OCI-LY1 (cell line): ENCODE measurements at regions not wholly inside any gene's neighbourhood (a gene's known extent, or its start where the extent isn't known, plus 50 kb on each side); places are given as distances from the start of the nearest gene placed in this dataset.

Experiments
- H2AFZ ChIP-seq: fragments of 200-600 bp; sonication (generic), shearing (Covaris generic); 2 replicates; pipeline ENCODE4 v1.6.0; 2014; ENCODE audit warnings: antibody characterized with exemption, mild to moderate bottlenecking, low read length
- H3F3A ChIP-seq: fragments of 200-600 bp; sonication (generic), shearing (Covaris generic); 2 replicates; pipeline ENCODE4 v1.6.0; 2014; ENCODE audit warnings: mild to moderate bottlenecking, antibody characterized with exemption, low read length, moderate library complexity; ENCODE audit not compliant: insufficient read depth
- H3K27ac ChIP-seq: fragments of 200-600 bp; sonication (generic); 2 replicates; pipeline ENCODE4 v1.5.1; 2014; ENCODE audit warnings: low read length, mixed run types, mild to moderate bottlenecking, low read depth; ENCODE audit not compliant: poor library complexity, severe bottlenecking
- H3K27me3 ChIP-seq: fragments of 200-600 bp; sonication (generic); 2 replicates; pipeline ENCODE4 v1.6.0; 2014; ENCODE audit warnings: antibody characterized with exemption, mild to moderate bottlenecking, low read length, moderate library complexity; ENCODE audit not compliant: insufficient read depth
- H3K36me3 ChIP-seq: fragments of 200-600 bp; sonication (generic); 2 replicates; pipeline ENCODE4 v1.6.1; 2014; ENCODE audit warnings: mild to moderate bottlenecking, antibody characterized with exemption, low read length, moderate library complexity, mixed read lengths; ENCODE audit not compliant: insufficient read depth
- H3K4me1 ChIP-seq: fragments of 200-600 bp; sonication (generic); 2 replicates; pipeline ENCODE4 v1.5.1; 2014; ENCODE audit warnings: mild to moderate bottlenecking, low read length, moderate library complexity; ENCODE audit not compliant: insufficient read depth, severe bottlenecking
- H3K4me2 ChIP-seq: fragments of 200-600 bp; sonication (generic), shearing (Covaris generic); 2 replicates; pipeline ENCODE4 v1.6.1; 2014; ENCODE audit warnings: low read length
- H3K4me3 ChIP-seq: fragments of 200-600 bp; sonication (generic); 2 replicates; pipeline ENCODE4 v1.5.1; 2014; ENCODE audit warnings: low read length, low read depth, mild to moderate bottlenecking, mixed read lengths; ENCODE audit not compliant: poor library complexity, severe bottlenecking
- H3K79me2 ChIP-seq: fragments of 200-600 bp; shearing (Covaris generic); 2 replicates; pipeline ENCODE4 v1.6.1; 2016; ENCODE audit warnings: mixed run types, low read length, mixed read lengths; ENCODE audit not compliant: insufficient read depth
- H3K9ac ChIP-seq: fragments of 200-600 bp; sonication (generic), shearing (Covaris generic); 2 replicates; pipeline ENCODE4 v1.6.1; 2014; ENCODE audit warnings: mild to moderate bottlenecking, low read length, mixed read lengths
- H3K9me2 ChIP-seq: fragments of 200-600 bp; sonication (generic), shearing (Covaris generic); 2 replicates; pipeline ENCODE4 v1.6.1; 2014; ENCODE audit warnings: low read depth, mild to moderate bottlenecking, low read length, mixed read lengths
- H3K9me3 ChIP-seq: fragments of 200-600 bp; shearing (Covaris generic); 2 replicates; pipeline ENCODE4 v1.6.1; 2014; ENCODE audit warnings: low read length, mixed read lengths
- H4K20me1 ChIP-seq: fragments of 200-600 bp; sonication (generic), shearing (Covaris generic); 2 replicates; pipeline ENCODE4 v1.6.0; 2016; ENCODE audit warnings: mild to moderate bottlenecking, low read length; ENCODE audit not compliant: insufficient read depth
- EZH2 ChIP-seq: fragments of 200-600 bp; sonication (generic), shearing (Covaris generic); IDR thresholded peaks from 2 replicates; pipeline ENCODE4 v1.8.0; 2017; ENCODE audit warnings: borderline replicate concordance, mixed run types, mild to moderate bottlenecking, antibody characterized with exemption, low read length, moderate library complexity, mixed read lengths
- TF ChIP-seq, protein P1 (sequence below): fragments of 200-600 bp; sonication (generic), shearing (Covaris generic); IDR thresholded peaks from 2 replicates; pipeline ENCODE4 v1.5.1; 2017; ENCODE audit warnings: mild to moderate bottlenecking, antibody characterized with exemption, low read length, moderate library complexity, mixed read lengths

DNA sequence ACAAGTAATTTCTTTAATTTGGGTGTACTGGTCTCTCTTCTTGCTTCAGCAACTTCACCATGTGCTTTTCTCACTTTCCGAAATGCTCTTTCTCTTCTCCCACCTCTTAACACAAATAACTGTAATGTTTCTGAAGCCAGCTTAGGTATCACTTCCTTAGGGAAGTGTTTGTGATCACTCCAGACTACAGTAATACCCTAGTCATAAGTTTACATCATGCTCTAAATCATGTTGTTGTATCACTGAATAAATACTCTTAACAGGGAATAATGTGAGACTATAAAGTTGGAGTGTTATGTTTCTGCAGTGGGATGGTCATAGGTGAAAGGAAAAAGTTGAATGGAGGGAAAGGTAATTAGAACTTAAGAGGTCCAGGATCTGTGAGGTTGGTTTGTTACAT, 712.3 kb downstream of the C4orf33 start:
- TF ChIP-seq, protein P1, sequence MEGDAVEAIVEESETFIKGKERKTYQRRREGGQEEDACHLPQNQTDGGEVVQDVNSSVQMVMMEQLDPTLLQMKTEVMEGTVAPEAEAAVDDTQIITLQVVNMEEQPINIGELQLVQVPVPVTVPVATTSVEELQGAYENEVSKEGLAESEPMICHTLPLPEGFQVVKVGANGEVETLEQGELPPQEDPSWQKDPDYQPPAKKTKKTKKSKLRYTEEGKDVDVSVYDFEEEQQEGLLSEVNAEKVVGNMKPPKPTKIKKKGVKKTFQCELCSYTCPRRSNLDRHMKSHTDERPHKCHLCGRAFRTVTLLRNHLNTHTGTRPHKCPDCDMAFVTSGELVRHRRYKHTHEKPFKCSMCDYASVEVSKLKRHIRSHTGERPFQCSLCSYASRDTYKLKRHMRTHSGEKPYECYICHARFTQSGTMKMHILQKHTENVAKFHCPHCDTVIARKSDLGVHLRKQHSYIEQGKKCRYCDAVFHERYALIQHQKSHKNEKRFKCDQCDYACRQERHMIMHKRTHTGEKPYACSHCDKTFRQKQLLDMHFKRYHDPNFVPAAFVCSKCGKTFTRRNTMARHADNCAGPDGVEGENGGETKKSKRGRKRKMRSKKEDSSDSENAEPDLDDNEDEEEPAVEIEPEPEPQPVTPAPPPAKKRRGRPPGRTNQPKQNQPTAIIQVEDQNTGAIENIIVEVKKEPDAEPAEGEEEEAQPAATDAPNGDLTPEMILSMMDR = no peak
- TF ChIP-seq EZH2 = no peak
- no peak overlapping the region for H3K9ac ChIP-seq
- no peaks in the 10 kb centered on the region for H3K36me3 ChIP-seq
- no peak overlapping the region for H3K4me2 ChIP-seq
- no peaks in the 10 kb centered on the region for H3F3A ChIP-seq
- no peak overlapping the region for H2AFZ ChIP-seq
- H3K79me2 ChIP-seq = no peaks in the 10 kb centered on the region
- H3K9me2 ChIP-seq = no peaks in the 10 kb centered on the region
- H4K20me1 ChIP-seq = no peaks in the 10 kb centered on the region
- no peaks in the 10 kb centered on the region for H3K27me3 ChIP-seq
- H3K4me3 ChIP-seq = no peak overlapping the region
- H3K9me3 ChIP-seq = no peaks in the 10 kb centered on the region
- no peak overlapping the region for H3K27ac ChIP-seq
- H3K4me1 ChIP-seq = no peaks in the 10 kb centered on the region

DNA sequence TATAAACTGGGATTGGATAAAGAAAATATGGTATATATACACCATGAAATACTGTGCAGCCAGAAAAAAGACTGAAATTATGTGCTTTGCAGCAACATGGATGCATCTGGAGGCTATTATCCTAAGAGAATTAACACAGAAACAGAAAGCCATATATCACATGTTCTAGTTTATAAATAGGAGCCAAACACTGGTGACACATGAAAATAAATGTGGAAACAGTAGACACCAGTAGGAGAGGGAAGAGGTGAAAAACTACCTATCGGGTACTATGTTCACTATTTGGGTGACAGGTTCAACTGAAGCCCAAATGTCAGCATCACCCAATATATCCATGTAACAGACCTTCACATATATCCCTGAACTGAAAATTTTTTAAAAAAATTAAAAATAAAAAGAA, 725.1 kb downstream of the C4orf33 start:
- H3K4me2 ChIP-seq = no peak overlapping the region
- no peaks in the 10 kb centered on the region for H3K36me3 ChIP-seq
- no peaks in the 10 kb centered on the region for H3K79me2 ChIP-seq
- no peak overlapping the region for H2AFZ ChIP-seq
- no peak overlapping the region for H3K27ac ChIP-seq
- TF ChIP-seq, protein P1 = no peak
- no peak for TF ChIP-seq EZH2
- H3K27me3 ChIP-seq = no peaks in the 10 kb centered on the region
- H3K9me3 ChIP-seq = no peaks in the 10 kb centered on the region
- no peaks in the 10 kb centered on the region for H3F3A ChIP-seq
- H3K9me2 ChIP-seq = no peaks in the 10 kb centered on the region
- H3K4me1 ChIP-seq = no peaks in the 10 kb centered on the region
- H4K20me1 ChIP-seq = no peaks in the 10 kb centered on the region
- no peak overlapping the region for H3K4me3 ChIP-seq
- H3K9ac ChIP-seq = no peak overlapping the region

DNA sequence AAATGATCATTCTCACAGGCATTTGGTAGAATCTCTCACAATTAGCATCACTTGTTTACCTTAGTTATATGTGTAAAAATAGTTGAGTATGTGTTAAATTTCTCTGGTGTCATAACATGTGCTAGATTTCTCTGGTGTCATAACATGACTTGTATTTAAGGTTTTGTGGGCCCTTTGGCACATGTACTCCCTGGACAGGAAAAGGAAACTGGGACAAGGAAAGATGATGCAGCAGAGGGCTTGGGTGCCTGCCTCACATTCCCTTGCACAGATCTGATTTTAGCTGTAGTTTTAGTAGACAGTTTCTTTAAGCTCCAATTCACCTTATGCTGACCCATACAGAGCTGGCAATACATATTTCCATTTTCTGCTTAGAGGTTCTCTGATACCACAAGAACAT, 726.0 kb downstream of the C4orf33 start:
- Histone ChIP-seq H3K9me3 (no peaks in the 10 kb centered on the region), H3K27ac (no peak overlapping the region), H2AFZ (no peak overlapping the region), H3K9me2 (no peaks in the 10 kb centered on the region), H3K4me1 (no peaks in the 10 kb centered on the region), H3F3A (no peaks in the 10 kb centered on the region), H3K27me3 (no peaks in the 10 kb centered on the region), H4K20me1 (no peaks in the 10 kb centered on the region), H3K4me2 (no peak overlapping the region), H3K9ac (no peak overlapping the region), H3K79me2 (no peaks in the 10 kb centered on the region), H3K36me3 (no peaks in the 10 kb centered on the region), H3K4me3 (no peak overlapping the region)
- TF ChIP-seq, protein P1 = no peak
- TF ChIP-seq EZH2 = no peak
